PC-3 (cell line): ENCODE measurements at regions not wholly inside any gene's neighbourhood (a gene's known extent, or its start where the extent isn't known, plus 50 kb on each side); places are given as distances from the start of the nearest gene placed in this dataset.
A peak's percentile ranks its signal among the peaks of the same experiment; 100 is the strongest.

Experiments used
- ATAC-seq: fragments of 200-7000 bp; cut with Tn5 transposase; 2 replicates; pipeline ENCODE4 v1.9.1; 2020; ENCODE audit warnings: mild to moderate bottlenecking, moderate library complexity
- BruUV-seq: library from RNA; stranded (reverse); fragments of 400-500 nt; replicated peaks from 2 replicates; lab custom pipeline; 2021; lab: Mats Ljungman, UMichigan
- CTCF ChIA-PET: fragments of 300-600 bp; sonication (Branson Sonifier 250); formaldehyde crosslinking; loops from one replicate; lab custom pipeline; 2022; ENCODE audit warnings: antibody characterized with exemption; lab: Charles Lee
- POLR2A ChIA-PET: fragments of 300-600 bp; sonication (Branson Sonifier 250); formaldehyde crosslinking; loops from one replicate; lab custom pipeline; 2022; ENCODE audit warnings: antibody characterized with exemption; ENCODE audit not compliant: unreplicated experiment; lab: Charles Lee
- DNase-seq: peaks from one replicate; pipeline ENCODE4 v3.0.0-alpha.2; 2015
- H2AFZ ChIP-seq: fragments of 300-600 bp; sonication (generic); 2 replicates; pipeline ENCODE4 v1.6.0; 2016; ENCODE audit warnings: antibody characterized with exemption, low read length
- H3F3A ChIP-seq: fragments of 300-600 bp; sonication (generic); one replicate; pipeline ENCODE4 v1.6.0; 2017; ENCODE audit warnings: antibody characterized with exemption, low read length, control low read depth, mild to moderate bottlenecking; ENCODE audit not compliant: unreplicated experiment
- H3K27ac ChIP-seq: fragments of 300-600 bp; sonication (generic); 2 replicates; pipeline ENCODE4 v1.5.1; 2016; ENCODE audit warnings: mild to moderate bottlenecking, low read length
- H3K27me3 ChIP-seq: fragments of 300-600 bp; sonication (generic); 2 replicates; pipeline ENCODE4 v1.6.1; 2016; ENCODE audit warnings: low read length, mixed read lengths
- H3K36me3 ChIP-seq: fragments of 300-600 bp; sonication (generic); 2 replicates; pipeline ENCODE4 v1.6.1; 2016; ENCODE audit warnings: low read depth, mixed run types, low read length, mixed read lengths
- H3K4me1 ChIP-seq: fragments of 300-600 bp; sonication (generic); 2 replicates; pipeline ENCODE4 v1.5.1; 2016; ENCODE audit warnings: low read length; ENCODE audit not compliant: insufficient read depth
- H3K4me2 ChIP-seq: fragments of 300-600 bp; sonication (generic); 2 replicates; pipeline ENCODE4 v1.6.0; 2016; ENCODE audit warnings: low read length
- H3K4me3 ChIP-seq: fragments of 300-600 bp; sonication (generic); 2 replicates; pipeline ENCODE4 v1.5.1; 2016; ENCODE audit warnings: mild to moderate bottlenecking, low read length, mixed read lengths
- H3K79me2 ChIP-seq: fragments of 300-600 bp; sonication (generic); 2 replicates; pipeline ENCODE4 v1.6.1; 2017; ENCODE audit warnings: low read length, mixed read lengths
- H3K9ac ChIP-seq: fragments of 300-600 bp; sonication (generic); 2 replicates; pipeline ENCODE4 v1.6.0; 2016; ENCODE audit warnings: mild to moderate bottlenecking, low read length
- H3K9me2 ChIP-seq: fragments of 300-600 bp; sonication (generic); replicated peaks from 2 replicates; pipeline ENCODE4 v1.6.1; 2016; ENCODE audit warnings: mixed run types, low read length, mixed read lengths
- H3K9me3 ChIP-seq: fragments of 300-600 bp; sonication (generic); 2 replicates; pipeline ENCODE4 v1.6.1; 2016; ENCODE audit warnings: low read length, mixed read lengths
- H4K20me1 ChIP-seq: fragments of 300-600 bp; sonication (generic); 2 replicates; pipeline ENCODE4 v1.6.1; 2016; ENCODE audit warnings: low read length, mixed read lengths
- CTCF ChIP-seq: fragments of 300-600 bp; sonication (generic); conservative IDR thresholded peaks from 2 replicates; pipeline ENCODE4 v1.5.1; 2017; ENCODE audit warnings: antibody characterized with exemption, low read depth, mild to moderate bottlenecking, low read length
- EZH2 ChIP-seq: fragments of 300-600 bp; sonication (generic); IDR thresholded peaks from one replicate; pipeline ENCODE4 v1.6.1; 2017; ENCODE audit warnings: antibody characterized with exemption, mild to moderate bottlenecking, low read length; ENCODE audit not compliant: unreplicated experiment
- EZH2phosphoT487 ChIP-seq: fragments of 300-600 bp; sonication (generic); IDR thresholded peaks from 2 replicates; pipeline ENCODE4 v1.6.1; 2018; ENCODE audit warnings: mild to moderate bottlenecking, antibody characterized with exemption, low read length, borderline replicate concordance
- intact Hi-C: fragments of 100-400 bp; cut with micrococcal nuclease; formaldehyde crosslinking; loops from 2 replicates; pipeline ENCODE4 v1.9.0; 2023

GRCh38 chr11:41578421-41579051, 119.1 kb upstream of the LRRC4C start:
- H3K4me1 ChIP-seq: no peaks in the 10 kb centered on the region; the same call in 1 of the 2 replicates
- peak overlapping the region; percentile 2; the same call in 1 of the 2 replicates for H3K9ac ChIP-seq
- POLR2A ChIA-PET: no interaction called here
- DNase-seq (peak; percentile 52), ATAC-seq (no peak)
- H3K9me3 ChIP-seq: no peaks in the 10 kb centered on the region
- no peak for TF ChIP-seq EZH2
- no peak for TF ChIP-seq EZH2phosphoT487
- TF ChIP-seq CTCF: no peak
- no peaks in the 10 kb centered on the region for H3F3A ChIP-seq
- H4K20me1 ChIP-seq: no peaks in the 10 kb centered on the region
- H2AFZ ChIP-seq: peak overlapping the region; percentile 94
- intact Hi-C loops: no loop called here
- BruUV-seq: no TSS peak
- peak overlapping the region; percentile 45 for H3K4me3 ChIP-seq
- peak overlapping the region; percentile 45 for H3K4me2 ChIP-seq
- CTCF ChIA-PET: no interaction called here
- H3K9me2 ChIP-seq: no peaks in the 10 kb centered on the region
- H3K36me3 ChIP-seq: no peaks in the 10 kb centered on the region
- peak overlapping the region; percentile 44 for H3K27ac ChIP-seq
- no peaks in the 10 kb centered on the region for H3K27me3 ChIP-seq
- no peaks in the 10 kb centered on the region for H3K79me2 ChIP-seq

- H4K20me1 ChIP-seq: no peaks in the 10 kb centered on the region
- POLR2A ChIA-PET: no interaction called here
- H3K4me3 ChIP-seq: no peak overlapping the region
- no peak overlapping the region for H3K4me2 ChIP-seq
- no peaks in the 10 kb centered on the region for H3K9me2 ChIP-seq
- ATAC-seq (no peak), DNase-seq (no peak)
- H3F3A ChIP-seq: no peaks in the 10 kb centered on the region
- H3K9me3 ChIP-seq: no peaks in the 10 kb centered on the region
- H3K79me2 ChIP-seq: no peaks in the 10 kb centered on the region
- intact Hi-C loops: no loop called here
- no peaks in the 10 kb centered on the region for H3K27me3 ChIP-seq
- TF ChIP-seq CTCF: no peak
- no peak overlapping the region for H3K9ac ChIP-seq
- no peak overlapping the region for H3K27ac ChIP-seq
- no peaks in the 10 kb centered on the region for H3K36me3 ChIP-seq
- no TSS peak for BruUV-seq
- CTCF ChIA-PET: no interaction called here
- H2AFZ ChIP-seq: no peak overlapping the region
- H3K4me1 ChIP-seq: no peaks in the 10 kb centered on the region; the same call in 1 of the 2 replicates
Observed at GRCh38 chr11:41579546-41579945, 120.1 kb upstream of the LRRC4C start.

- no peaks in the 10 kb centered on the region for H4K20me1 ChIP-seq
- POLR2A ChIA-PET: no interaction called here
- H3F3A ChIP-seq: no peaks in the 10 kb centered on the region
- no peaks in the 10 kb centered on the region for H3K9me2 ChIP-seq
- no peaks in the 10 kb centered on the region for H3K79me2 ChIP-seq
- DNase-seq: peak; percentile 24
- no peak for TF ChIP-seq EZH2phosphoT487
- H3K9me3 ChIP-seq: no peaks in the 10 kb centered on the region
- no peaks in the 10 kb centered on the region for H3K36me3 ChIP-seq
- CTCF ChIA-PET: no interaction called here
- H3K4me1 ChIP-seq: peaks cover 5% of the 10 kb centered on the region; the same call in 1 of the 2 replicates
- ATAC-seq: no peak
- no peaks in the 10 kb centered on the region for H3K27me3 ChIP-seq
- H3K27ac ChIP-seq: no peak overlapping the region
- no peak overlapping the region for H3K9ac ChIP-seq
- H3K4me3 ChIP-seq: no peak overlapping the region
- intact Hi-C loops: no loop called here
- H3K4me2 ChIP-seq: no peak overlapping the region
- no TSS peak for BruUV-seq
- no peak overlapping the region for H2AFZ ChIP-seq
Observed at GRCh38 chr11:41609511-41609910, 150.1 kb upstream of the LRRC4C start.
